HEK293 (cell line): ENCODE measurements at regions not wholly inside any gene's neighbourhood (a gene's known extent, or its start where the extent isn't known, plus 50 kb on each side); places are given as distances from the start of the nearest gene placed in this dataset.

ENCODE experiments used
- CTCF ChIA-PET: fragments of 350-600 bp; formaldehyde crosslinking; extraction: SDS; loops from one replicate; lab custom pipeline; 2021; ENCODE audit warnings: antibody characterized with exemption; lab: Yijun Ruan, JAX
- POLR2A ChIA-PET: fragments of 300-600 bp; formaldehyde crosslinking; extraction: SDS; loops from one replicate; lab custom pipeline; 2020; ENCODE audit warnings: antibody characterized with exemption, inconsistent platforms; lab: Yijun Ruan, JAX
- H3K27ac ChIP-seq: fragments of 200-500 bp; sonication (Bioruptor generic); 2 replicates; pipeline ENCODE4 v1.5.1; 2014; ENCODE audit warnings: low read depth, low read length, control low read depth, inconsistent platforms; ENCODE audit errors: extremely low read depth
- H3K36me3 ChIP-seq, 2 experiments: fragments of 200-500 bp in 1 of 2; sonication (Bioruptor generic) in 1 of 2; 1 replicate in 1 of 2; 2 replicates in 1 of 2; pipeline ENCODE4 v1.5.1; 2014 to 2017; ENCODE audit warnings: inconsistent platforms in 2 of 2, low read length in 2 of 2; ENCODE audit not compliant: control insufficient read depth in 2 of 2, insufficient read depth in 1 of 2
- H3K4me1 ChIP-seq: fragments of 200-500 bp; sonication (Bioruptor generic); 2 replicates; pipeline ENCODE4 v1.5.1; 2014; ENCODE audit warnings: mild to moderate bottlenecking, low read length, inconsistent platforms; ENCODE audit not compliant: control insufficient read depth, insufficient read depth
- H3K4me3 ChIP-seq: 2 replicates; pipeline ENCODE4 v1.5.1; 2011; ENCODE audit warnings: low read depth, mild to moderate bottlenecking, control low read depth, low read length, moderate library complexity
- H3K9me3 ChIP-seq: fragments of 200-500 bp; sonication (Bioruptor generic); 2 replicates; pipeline ENCODE4 v1.5.1; 2014; ENCODE audit warnings: low read depth, low read length, inconsistent platforms; ENCODE audit not compliant: control insufficient read depth, insufficient read depth
- KLF1 ChIP-seq: fragments of 450-650 bp; formaldehyde crosslinking; IDR thresholded peaks from 2 replicates; pipeline ENCODE4 v1.5.1; 2016; ENCODE audit warnings: missing biosample characterization, missing genetic modification characterization
- SP7 ChIP-seq: fragments of 450-650 bp; formaldehyde crosslinking; IDR thresholded peaks from 2 replicates; pipeline ENCODE4 v1.5.1; 2016; ENCODE audit warnings: missing biosample characterization, missing genetic modification characterization
- TCF7L2 ChIP-seq: IDR thresholded peaks from 2 replicates; pipeline ENCODE4 v1.6.1; 2011; ENCODE audit warnings: low read depth, mild to moderate bottlenecking, inconsistent platforms, low read length, moderate library complexity, borderline replicate concordance
- YY1 ChIP-seq: fragments of 450-650 bp; formaldehyde crosslinking; IDR thresholded peaks from 2 replicates; pipeline ENCODE4 v1.5.1; 2018; ENCODE audit warnings: missing biosample characterization, missing genetic modification characterization
- ZBTB21 ChIP-seq: fragments of 450-650 bp; formaldehyde crosslinking; IDR thresholded peaks from 2 replicates; pipeline ENCODE4 v1.5.1; 2017; ENCODE audit warnings: missing biosample characterization, missing genetic modification characterization
- ZNF121 ChIP-seq: fragments of 450-650 bp; formaldehyde crosslinking; IDR thresholded peaks from 2 replicates; pipeline ENCODE4 v1.5.1; 2016; ENCODE audit warnings: missing biosample characterization, missing genetic modification characterization
- ZNF132 ChIP-seq: fragments of 450-650 bp; formaldehyde crosslinking; IDR thresholded peaks from 2 replicates; pipeline ENCODE4 v1.5.1; 2017; ENCODE audit warnings: missing biosample characterization, missing genetic modification characterization, borderline replicate concordance
- ZNF175 ChIP-seq: fragments of 450-650 bp; formaldehyde crosslinking; IDR thresholded peaks from 2 replicates; pipeline ENCODE4 v1.5.1; 2016; ENCODE audit warnings: missing biosample characterization, missing genetic modification characterization
- ZNF19 ChIP-seq: fragments of 450-650 bp; formaldehyde crosslinking; IDR thresholded peaks from 2 replicates; pipeline ENCODE4; 2016; ENCODE audit warnings: missing biosample characterization, missing genetic modification characterization, low read depth
- ZNF221 ChIP-seq: fragments of 450-650 bp; formaldehyde crosslinking; IDR thresholded peaks from 2 replicates; pipeline ENCODE4 v1.5.1; 2017; ENCODE audit warnings: missing biosample characterization, missing genetic modification characterization, borderline replicate concordance
- ZNF266 ChIP-seq: fragments of 450-650 bp; formaldehyde crosslinking; IDR thresholded peaks from 2 replicates; pipeline ENCODE4 v1.5.1; 2016; ENCODE audit warnings: missing biosample characterization, missing genetic modification characterization, low read depth
- ZNF311 ChIP-seq: fragments of 450-650 bp; formaldehyde crosslinking; IDR thresholded peaks from 2 replicates; pipeline ENCODE4 v1.5.1; 2017; ENCODE audit warnings: missing biosample characterization, missing genetic modification characterization, borderline replicate concordance
- ZNF391 ChIP-seq: fragments of 450-650 bp; formaldehyde crosslinking; IDR thresholded peaks from 2 replicates; pipeline ENCODE4 v1.5.1; 2016; ENCODE audit warnings: low read depth, missing biosample characterization, missing genetic modification characterization, borderline replicate concordance
- ZNF473 ChIP-seq: fragments of 450-650 bp; formaldehyde crosslinking; IDR thresholded peaks from 2 replicates; pipeline ENCODE4 v1.5.1; 2017; ENCODE audit warnings: missing biosample characterization, missing genetic modification characterization
- ZNF596 ChIP-seq: fragments of 450-650 bp; IDR thresholded peaks from 2 replicates; pipeline ENCODE4 v1.5.0; 2018; ENCODE audit warnings: missing biosample characterization, mild to moderate bottlenecking, missing genetic modification characterization, moderate library complexity
- ZNF621 ChIP-seq: fragments of 450-650 bp; formaldehyde crosslinking; IDR thresholded peaks from 2 replicates; pipeline ENCODE4 v1.5.1; 2017; ENCODE audit warnings: missing biosample characterization, missing genetic modification characterization
- ZNF677 ChIP-seq: fragments of 450-650 bp; IDR thresholded peaks from 2 replicates; pipeline ENCODE4 v1.5.0; 2018; ENCODE audit warnings: missing biosample characterization, mild to moderate bottlenecking, missing genetic modification characterization, moderate library complexity
- ZNF701 ChIP-seq: fragments of 450-650 bp; formaldehyde crosslinking; IDR thresholded peaks from 2 replicates; pipeline ENCODE4 v1.5.1; 2016; ENCODE audit warnings: missing biosample characterization, missing genetic modification characterization
- ZNF747 ChIP-seq: fragments of 450-650 bp; formaldehyde crosslinking; IDR thresholded peaks from 2 replicates; pipeline ENCODE4 v1.5.1; 2016; ENCODE audit warnings: missing biosample characterization, missing genetic modification characterization
- ZNF785 ChIP-seq: fragments of 450-650 bp; formaldehyde crosslinking; IDR thresholded peaks from 2 replicates; pipeline ENCODE4 v1.5.1; 2016; ENCODE audit warnings: missing biosample characterization, missing genetic modification characterization
- TF ChIP-seq, protein P1 (sequence below): fragments of 450-650 bp; formaldehyde crosslinking; IDR thresholded peaks from 2 replicates; pipeline ENCODE4 v1.5.1; 2016; ENCODE audit warnings: missing biosample characterization, missing genetic modification characterization
- TF ChIP-seq, protein P2 (sequence below): fragments of 450-650 bp; formaldehyde crosslinking; IDR thresholded peaks from 2 replicates; pipeline ENCODE4 v1.5.1; 2016; ENCODE audit warnings: missing biosample characterization, missing genetic modification characterization, low read depth
- TF ChIP-seq, protein P3 (sequence below): fragments of 450-650 bp; formaldehyde crosslinking; IDR thresholded peaks from 2 replicates; pipeline ENCODE4 v1.5.1; 2016; ENCODE audit warnings: missing biosample characterization, missing genetic modification characterization
- TF ChIP-seq, protein P4 (sequence below): fragments of 450-650 bp; formaldehyde crosslinking; IDR thresholded peaks from 2 replicates; pipeline ENCODE4 v1.5.1; 2016; ENCODE audit warnings: missing biosample characterization, missing genetic modification characterization
- TF ChIP-seq, protein P5 (sequence below): fragments of 450-650 bp; formaldehyde crosslinking; IDR thresholded peaks from 2 replicates; pipeline ENCODE4 v1.5.1; 2016; ENCODE audit warnings: missing biosample characterization, missing genetic modification characterization

DNA sequence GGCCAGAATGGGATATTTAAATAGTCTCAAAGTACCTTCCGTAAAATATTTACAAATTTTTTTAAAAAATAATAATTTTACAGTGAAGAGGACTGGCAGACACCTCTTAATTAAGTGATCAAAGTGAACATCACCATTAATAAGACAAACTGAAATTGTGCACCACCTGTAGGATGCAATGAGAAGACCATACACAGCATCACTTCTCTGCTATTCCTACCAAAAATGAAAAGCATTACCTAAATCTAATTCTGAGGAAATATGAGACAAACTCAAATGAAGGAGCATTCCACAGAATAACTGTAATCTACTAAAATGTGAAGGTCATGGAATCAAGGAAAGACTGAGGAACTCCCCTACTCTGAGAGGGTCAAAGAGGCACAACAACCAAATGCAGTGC, 68.2 kb upstream of the PRDX6 start (continued):
- TF ChIP-seq, protein P1, sequence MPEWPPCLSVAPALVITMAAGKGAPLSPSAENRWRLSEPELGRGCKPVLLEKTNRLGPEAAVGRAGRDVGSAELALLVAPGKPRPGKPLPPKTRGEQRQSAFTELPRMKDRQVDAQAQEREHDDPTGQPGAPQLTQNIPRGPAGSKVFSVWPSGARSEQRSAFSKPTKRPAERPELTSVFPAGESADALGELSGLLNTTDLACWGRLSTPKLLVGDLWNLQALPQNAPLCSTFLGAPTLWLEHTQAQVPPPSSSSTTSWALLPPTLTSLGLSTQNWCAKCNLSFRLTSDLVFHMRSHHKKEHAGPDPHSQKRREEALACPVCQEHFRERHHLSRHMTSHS (tag by site-specific recombination), result no peak
- no peak for TF ChIP-seq ZNF221
- no peak for TF ChIP-seq ZNF391 (tag by site-specific recombination)
- no peak for TF ChIP-seq ZNF121
- no peak for TF ChIP-seq ZNF266 (tag by site-specific recombination)
- no peak for TF ChIP-seq ZNF175 (tag by site-specific recombination)
- TF ChIP-seq ZBTB21 (tag by site-specific recombination), result no peak
- TF ChIP-seq ZNF785 (tag by site-specific recombination), result no peak
- TF ChIP-seq SP7 (tag by site-specific recombination), result no peak
- no peak for TF ChIP-seq ZNF621 (tag by site-specific recombination)
- TF ChIP-seq, all 188 proteins: peak for 0

DNA sequence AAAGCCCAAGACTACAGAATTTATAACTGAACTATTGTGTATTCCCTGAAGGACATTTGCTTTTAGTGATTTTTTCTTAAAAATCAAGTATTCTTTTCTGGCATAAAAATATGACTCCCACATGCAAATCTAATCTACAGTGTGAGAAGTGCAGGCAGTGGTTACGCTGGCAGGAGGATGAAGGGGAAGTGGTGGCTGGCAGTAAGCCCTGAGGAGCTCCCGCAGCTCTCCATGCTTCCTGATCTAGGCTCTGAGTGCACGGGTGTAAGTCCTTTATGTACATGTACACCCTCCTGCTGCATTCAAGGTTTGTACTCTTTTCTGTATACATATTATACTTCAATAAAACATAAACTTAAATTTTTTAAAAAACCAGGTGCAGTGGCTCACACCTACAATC, 67.5 kb upstream of the PRDX6 start:
- H3K27ac ChIP-seq, result no peak overlapping the region
- H3K4me1 ChIP-seq, result no peaks in the 10 kb centered on the region
- no peak overlapping the region for H3K4me3 ChIP-seq
- CTCF ChIA-PET, result no interaction called here
- POLR2A ChIA-PET, result no interaction called here
- TF ChIP-seq ZNF311 (no peak), ZNF701 (tag by site-specific recombination) (no peak), KLF1 (tag by site-specific recombination) (no peak), ZNF677 (tag by site-specific recombination) (no peak), ZNF747 (tag by site-specific recombination) (no peak), YY1 (no peak), ZNF596 (tag by site-specific recombination) (no peak), ZNF473 (no peak), ZNF19 (tag by site-specific recombination) (no peak), ZNF785 (tag by site-specific recombination) (no peak), TCF7L2 (no peak), ZNF132 (tag by site-specific recombination) (no peak)
- TF ChIP-seq, protein P2, sequence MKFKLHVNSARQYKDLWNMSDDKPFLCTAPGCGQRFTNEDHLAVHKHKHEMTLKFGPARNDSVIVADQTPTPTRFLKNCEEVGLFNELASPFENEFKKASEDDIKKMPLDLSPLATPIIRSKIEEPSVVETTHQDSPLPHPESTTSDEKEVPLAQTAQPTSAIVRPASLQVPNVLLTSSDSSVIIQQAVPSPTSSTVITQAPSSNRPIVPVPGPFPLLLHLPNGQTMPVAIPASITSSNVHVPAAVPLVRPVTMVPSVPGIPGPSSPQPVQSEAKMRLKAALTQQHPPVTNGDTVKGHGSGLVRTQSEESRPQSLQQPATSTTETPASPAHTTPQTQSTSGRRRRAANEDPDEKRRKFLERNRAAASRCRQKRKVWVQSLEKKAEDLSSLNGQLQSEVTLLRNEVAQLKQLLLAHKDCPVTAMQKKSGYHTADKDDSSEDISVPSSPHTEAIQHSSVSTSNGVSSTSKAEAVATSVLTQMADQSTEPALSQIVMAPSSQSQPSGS, result no peak
- TF ChIP-seq, protein P3, sequence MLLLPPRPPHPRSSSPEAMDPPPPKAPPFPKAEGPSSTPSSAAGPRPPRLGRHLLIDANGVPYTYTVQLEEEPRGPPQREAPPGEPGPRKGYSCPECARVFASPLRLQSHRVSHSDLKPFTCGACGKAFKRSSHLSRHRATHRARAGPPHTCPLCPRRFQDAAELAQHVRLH (tag by site-specific recombination), result no peak
- TF ChIP-seq, protein P4, sequence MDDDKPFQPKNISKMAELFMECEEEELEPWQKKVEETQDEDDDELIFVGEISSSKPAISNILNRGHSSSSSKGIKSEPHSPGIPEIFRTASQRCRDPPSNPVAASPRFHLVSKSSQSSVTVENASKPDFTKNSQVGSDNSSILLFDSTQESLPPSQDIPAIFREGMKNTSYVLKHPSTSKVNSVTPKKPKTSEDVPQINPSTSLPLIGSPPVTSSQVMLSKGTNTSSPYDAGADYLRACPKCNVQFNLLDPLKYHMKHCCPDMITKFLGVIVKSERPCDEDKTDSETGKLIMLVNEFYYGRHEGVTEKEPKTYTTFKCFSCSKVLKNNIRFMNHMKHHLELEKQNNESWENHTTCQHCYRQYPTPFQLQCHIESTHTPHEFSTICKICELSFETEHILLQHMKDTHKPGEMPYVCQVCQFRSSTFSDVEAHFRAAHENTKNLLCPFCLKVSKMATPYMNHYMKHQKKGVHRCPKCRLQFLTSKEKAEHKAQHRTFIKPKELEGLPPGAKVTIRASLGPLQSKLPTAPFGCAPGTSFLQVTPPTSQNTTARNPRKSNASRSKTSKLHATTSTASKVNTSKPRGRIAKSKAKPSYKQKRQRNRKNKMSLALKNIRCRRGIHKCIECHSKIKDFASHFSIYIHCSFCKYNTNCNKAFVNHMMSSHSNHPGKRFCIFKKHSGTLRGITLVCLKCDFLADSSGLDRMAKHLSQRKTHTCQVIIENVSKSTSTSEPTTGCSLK (tag by site-specific recombination), result no peak
- TF ChIP-seq, protein P5, sequence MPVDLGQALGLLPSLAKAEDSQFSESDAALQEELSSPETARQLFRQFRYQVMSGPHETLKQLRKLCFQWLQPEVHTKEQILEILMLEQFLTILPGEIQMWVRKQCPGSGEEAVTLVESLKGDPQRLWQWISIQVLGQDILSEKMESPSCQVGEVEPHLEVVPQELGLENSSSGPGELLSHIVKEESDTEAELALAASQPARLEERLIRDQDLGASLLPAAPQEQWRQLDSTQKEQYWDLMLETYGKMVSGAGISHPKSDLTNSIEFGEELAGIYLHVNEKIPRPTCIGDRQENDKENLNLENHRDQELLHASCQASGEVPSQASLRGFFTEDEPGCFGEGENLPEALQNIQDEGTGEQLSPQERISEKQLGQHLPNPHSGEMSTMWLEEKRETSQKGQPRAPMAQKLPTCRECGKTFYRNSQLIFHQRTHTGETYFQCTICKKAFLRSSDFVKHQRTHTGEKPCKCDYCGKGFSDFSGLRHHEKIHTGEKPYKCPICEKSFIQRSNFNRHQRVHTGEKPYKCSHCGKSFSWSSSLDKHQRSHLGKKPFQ (tag by site-specific recombination), result no peak
- H3K9me3 ChIP-seq, result no peaks in the 10 kb centered on the region
- H3K36me3 ChIP-seq, result peaks cover 0 to 4% of the 10 kb centered on the region in 2 experiments; a peak in 1 of 3 replicates
